NCI-H2196 treated with DMSO at 0.1 percent for 48 hours (cell line): ENCODE measurements at regions not wholly inside any gene's neighbourhood (a gene's known extent, or its start where the extent isn't known, plus 50 kb on each side); places are given as distances from the start of the nearest gene placed in this dataset.
"Not testable (repeated sequence)": the region's sequence is repeated elsewhere in the genome, so short reads cannot be mapped to it uniquely, and the experiment has no call there.

Experiments used
- DNase-seq: peaks from one replicate; lab custom pipeline; 2025; ENCODE audit not compliant: unreplicated experiment; lab: John Stamatoyannopoulos, UW

GRCh38 chr2:184304006-184304405 is 294.3 kb upstream of the ZNF804A start:
- DNase-seq, result no peak

GRCh38 chr2:184305105-184305504 is 293.2 kb upstream of the ZNF804A start:
- no peak for DNase-seq

- DNase-seq, result no peak
Measured at GRCh38 chr2:184308706-184309105, 289.6 kb upstream of the ZNF804A start.

GRCh38 chr2:184312970-184313369 is 285.4 kb upstream of the ZNF804A start:
- DNase-seq, result no peak

- no peak for DNase-seq
Measured at GRCh38 chr2:184314829-184315228, 283.5 kb upstream of the ZNF804A start.

- no peak for DNase-seq
Measured at GRCh38 chr2:184316921-184317320, 281.4 kb upstream of the ZNF804A start.

GRCh38 chr2:184322615-184323014 is 275.7 kb upstream of the ZNF804A start:
- no peak for DNase-seq

GRCh38 chr2:184326066-184326465 is 272.3 kb upstream of the ZNF804A start:
- no peak for DNase-seq

GRCh38 chr2:184327805-184328204 is 270.5 kb upstream of the ZNF804A start:
- not testable (repeated sequence) for DNase-seq

GRCh38 chr2:184330561-184330960 is 267.8 kb upstream of the ZNF804A start:
- DNase-seq, result not testable (repeated sequence)

- DNase-seq, result no peak
Measured at GRCh38 chr2:184336688-184337087, 261.6 kb upstream of the ZNF804A start.

GRCh38 chr2:184338771-184339170 is 259.6 kb upstream of the ZNF804A start:
- DNase-seq, result no peak

GRCh38 chr2:184339966-184340365 is 258.4 kb upstream of the ZNF804A start:
- DNase-seq, result no peak

- no peak for DNase-seq
Measured at GRCh38 chr2:184346338-184346862, 251.9 kb upstream of the ZNF804A start.

- no peak for DNase-seq
Measured at GRCh38 chr2:184351126-184351525, 247.2 kb upstream of the ZNF804A start.

GRCh38 chr2:184357033-184357432 is 241.3 kb upstream of the ZNF804A start:
- no peak for DNase-seq

- DNase-seq, result no peak
Measured at GRCh38 chr2:184359379-184359778, 238.9 kb upstream of the ZNF804A start.

- no peak for DNase-seq
Measured at GRCh38 chr2:184363213-184363612, 235.1 kb upstream of the ZNF804A start.

- DNase-seq, result no peak
Measured at GRCh38 chr2:184367211-184367610, 231.1 kb upstream of the ZNF804A start.

GRCh38 chr2:184369307-184369706 is 229.0 kb upstream of the ZNF804A start:
- DNase-seq, result no peak

- no peak for DNase-seq
Measured at GRCh38 chr2:184370954-184371353, 227.4 kb upstream of the ZNF804A start.

- no peak for DNase-seq
Measured at GRCh38 chr2:184371641-184372040, 226.7 kb upstream of the ZNF804A start.

GRCh38 chr2:184372484-184372883 is 225.8 kb upstream of the ZNF804A start:
- no peak for DNase-seq

- DNase-seq, result no peak
Measured at GRCh38 chr2:184394642-184395041, 203.7 kb upstream of the ZNF804A start.
